GM18502 (cell line): ENCODE measurements at regions not wholly inside any gene's neighbourhood (a gene's known extent, or its start where the extent isn't known, plus 50 kb on each side); places are given as distances from the start of the nearest gene placed in this dataset.
A peak's percentile ranks its signal among the peaks of the same experiment; 100 is the strongest.

ENCODE experiments used
- ATAC-seq: cut with Tn5 transposase; IDR thresholded peaks from one replicate; pipeline ENCODE4 v1.9.1; 2021; ENCODE audit warnings: mild to moderate bottlenecking; ENCODE audit not compliant: unreplicated experiment, poor library complexity

- ATAC-seq, result no peak
These were observed 249.5 kb downstream of the ADGRG6 start for GRCh38 chr6:142551274-142551811.

- no peak for ATAC-seq
These were observed 257.0 kb downstream of the ADGRG6 start for GRCh38 chr6:142558786-142559185.

GRCh38 chr6:142561511-142562265 is 259.9 kb downstream of the ADGRG6 start:
- ATAC-seq, result no peak

- no peak for ATAC-seq
These were observed 261.1 kb downstream of the ADGRG6 start for GRCh38 chr6:142562865-142563264.

- ATAC-seq, result peak; percentile 78
These were observed 265.0 kb downstream of the ADGRG6 start for GRCh38 chr6:142566628-142567396.

GRCh38 chr6:142567461-142567860 is 265.7 kb downstream of the ADGRG6 start:
- no peak for ATAC-seq

- no peak for ATAC-seq
These were observed 267.2 kb downstream of the ADGRG6 start for GRCh38 chr6:142568857-142569597.

- ATAC-seq, result no peak
These were observed 267.9 kb downstream of the ADGRG6 start for GRCh38 chr6:142569676-142570075.

- no peak for ATAC-seq
These were observed 268.4 kb downstream of the ADGRG6 start for GRCh38 chr6:142570221-142570671.

- ATAC-seq, result no peak
These were observed 291.1 kb downstream of the ADGRG6 start for GRCh38 chr6:142592876-142593275.

GRCh38 chr6:142597836-142598235 is 296.0 kb downstream of the ADGRG6 start:
- ATAC-seq, result no peak

- ATAC-seq, result no peak
These were observed 299.6 kb downstream of the ADGRG6 start for GRCh38 chr6:142601427-142601826.

- no peak for ATAC-seq
These were observed 301.2 kb downstream of the ADGRG6 start for GRCh38 chr6:142602972-142603371.

- ATAC-seq, result no peak
These were observed 304.2 kb downstream of the ADGRG6 start for GRCh38 chr6:142605922-142606485.

GRCh38 chr6:142612956-142613355 is 311.1 kb downstream of the ADGRG6 start:
- ATAC-seq, result no peak

GRCh38 chr6:142613981-142614380 is 312.2 kb downstream of the ADGRG6 start:
- no peak for ATAC-seq

GRCh38 chr6:142617158-142617557 is 315.4 kb downstream of the ADGRG6 start:
- no peak for ATAC-seq

GRCh38 chr6:142621822-142622221 is 320.0 kb downstream of the ADGRG6 start:
- no peak for ATAC-seq

- ATAC-seq, result no peak
These were observed 319.8 kb downstream of the HIVEP2 start for GRCh38 chr6:142624978-142625715.

- no peak for ATAC-seq
These were observed 317.5 kb downstream of the HIVEP2 start for GRCh38 chr6:142627474-142627873.
